Osteoblast (primary cell): ENCODE measurements at regions not wholly inside any gene's neighbourhood (a gene's known extent, or its start where the extent isn't known, plus 50 kb on each side); places are given as distances from the start of the nearest gene placed in this dataset.

ENCODE experiments used
- DNase-seq: peaks from one replicate; pipeline ENCODE4 v3.0.0; 2011; ENCODE audit warnings: low spot score, mixed read lengths; ENCODE audit not compliant: insufficient read length; ENCODE audit errors: missing footprints
- H2AFZ ChIP-seq: 2 replicates; pipeline ENCODE4 v1.6.0; 2011; ENCODE audit warnings: mild to moderate bottlenecking, low read length
- H3K27ac ChIP-seq: 2 replicates; pipeline ENCODE4 v1.5.1; 2011; ENCODE audit warnings: mild to moderate bottlenecking, low read depth, low read length, moderate library complexity
- H3K27me3 ChIP-seq: 2 replicates; pipeline ENCODE4 v1.6.0; 2012; ENCODE audit warnings: mild to moderate bottlenecking, control low read depth, inconsistent platforms, low read length, moderate library complexity; ENCODE audit not compliant: insufficient read depth
- H3K36me3 ChIP-seq: 2 replicates; pipeline ENCODE4 v1.5.1; 2011; ENCODE audit warnings: mild to moderate bottlenecking, low read length, control low read depth, moderate library complexity; ENCODE audit not compliant: insufficient read depth
- H3K4me1 ChIP-seq: 2 replicates; pipeline ENCODE4 v1.5.1; 2011; ENCODE audit warnings: mild to moderate bottlenecking, low read length, control low read depth, moderate library complexity; ENCODE audit not compliant: insufficient read depth
- H3K4me2 ChIP-seq: 2 replicates; pipeline ENCODE4 v1.6.0; 2011; ENCODE audit warnings: mild to moderate bottlenecking, low read length; ENCODE audit not compliant: insufficient read depth
- H3K4me3 ChIP-seq: fragments of 200-600 bp; sonication (generic); 3 replicates; pipeline ENCODE4 v1.5.1; 2012; ENCODE audit warnings: mild to moderate bottlenecking, low read length, inconsistent platforms; ENCODE audit not compliant: insufficient read depth
- H3K79me2 ChIP-seq: 2 replicates; pipeline ENCODE4 v1.6.0; 2012; ENCODE audit warnings: mild to moderate bottlenecking, low read length, control low read depth, inconsistent platforms; ENCODE audit not compliant: insufficient read depth
- H3K9me3 ChIP-seq: 2 replicates; pipeline ENCODE4 v1.5.1; 2011; ENCODE audit warnings: low read depth, low read length, control low read depth
- H4K20me1 ChIP-seq: 2 replicates; pipeline ENCODE4 v1.6.0; 2012; ENCODE audit warnings: mild to moderate bottlenecking, low read length, control low read depth; ENCODE audit not compliant: insufficient read depth
- TF ChIP-seq, protein P1 (sequence below): IDR thresholded peaks from 2 replicates; pipeline ENCODE4 v1.5.1; 2011; ENCODE audit warnings: mild to moderate bottlenecking, low read depth, low read length, moderate library complexity; ENCODE audit errors: extremely low read depth

DNA sequence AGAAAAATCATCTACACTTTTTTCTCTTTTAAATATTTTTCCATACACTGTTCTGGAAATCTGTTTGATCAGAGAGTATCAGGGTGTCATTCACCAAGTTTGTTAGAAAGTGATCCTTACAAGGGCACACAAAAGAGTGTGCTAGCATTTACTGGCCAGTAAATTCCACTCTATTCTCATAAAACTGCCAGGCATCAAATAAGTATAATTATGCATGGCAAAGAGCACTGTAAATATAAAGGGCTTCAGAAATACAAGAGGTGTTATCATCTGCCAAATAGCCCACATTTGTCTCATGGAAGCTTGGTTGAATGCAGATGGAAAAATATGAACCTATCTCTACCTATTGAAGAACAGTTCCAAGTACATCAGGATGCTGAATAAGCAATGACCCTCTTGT lies 847.3 kb upstream of the ACVR2A start:
- no peak overlapping the region for H3K4me2 ChIP-seq

DNA sequence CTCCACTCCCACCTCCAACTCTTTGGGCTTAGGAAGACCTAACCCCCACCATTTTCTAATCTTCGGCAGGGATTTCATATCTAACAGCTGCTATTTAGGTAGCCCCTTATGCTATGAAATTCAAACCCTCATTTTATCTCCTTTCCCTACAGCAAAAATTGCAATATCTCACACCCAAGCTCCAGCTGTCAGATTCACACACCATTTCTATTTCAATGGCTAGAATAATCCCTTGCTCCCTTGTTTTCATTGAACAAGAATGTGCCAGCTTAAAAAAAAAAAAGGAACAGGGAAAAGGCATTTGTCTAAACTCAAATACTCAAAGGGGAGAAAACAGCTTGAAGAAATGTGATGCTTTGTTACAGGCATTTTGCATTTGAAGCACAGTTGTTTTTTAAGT lies 850.6 kb upstream of the ACVR2A start:
- Histone ChIP-seq H3K4me1 (peaks cover 28% of the 10 kb centered on the region), H4K20me1 (no peaks in the 10 kb centered on the region), H3K27ac (no peak overlapping the region), H3K4me3 (no peak overlapping the region), H3K79me2 (no peaks in the 10 kb centered on the region), H3K9me3 (no peaks in the 10 kb centered on the region), H3K4me2 (no peak overlapping the region), H3K36me3 (no peaks in the 10 kb centered on the region), H2AFZ (no peak overlapping the region), H3K27me3 (no peaks in the 10 kb centered on the region)
- no peak for DNase-seq
- TF ChIP-seq, protein P1, sequence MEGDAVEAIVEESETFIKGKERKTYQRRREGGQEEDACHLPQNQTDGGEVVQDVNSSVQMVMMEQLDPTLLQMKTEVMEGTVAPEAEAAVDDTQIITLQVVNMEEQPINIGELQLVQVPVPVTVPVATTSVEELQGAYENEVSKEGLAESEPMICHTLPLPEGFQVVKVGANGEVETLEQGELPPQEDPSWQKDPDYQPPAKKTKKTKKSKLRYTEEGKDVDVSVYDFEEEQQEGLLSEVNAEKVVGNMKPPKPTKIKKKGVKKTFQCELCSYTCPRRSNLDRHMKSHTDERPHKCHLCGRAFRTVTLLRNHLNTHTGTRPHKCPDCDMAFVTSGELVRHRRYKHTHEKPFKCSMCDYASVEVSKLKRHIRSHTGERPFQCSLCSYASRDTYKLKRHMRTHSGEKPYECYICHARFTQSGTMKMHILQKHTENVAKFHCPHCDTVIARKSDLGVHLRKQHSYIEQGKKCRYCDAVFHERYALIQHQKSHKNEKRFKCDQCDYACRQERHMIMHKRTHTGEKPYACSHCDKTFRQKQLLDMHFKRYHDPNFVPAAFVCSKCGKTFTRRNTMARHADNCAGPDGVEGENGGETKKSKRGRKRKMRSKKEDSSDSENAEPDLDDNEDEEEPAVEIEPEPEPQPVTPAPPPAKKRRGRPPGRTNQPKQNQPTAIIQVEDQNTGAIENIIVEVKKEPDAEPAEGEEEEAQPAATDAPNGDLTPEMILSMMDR = no peak

More for the DNA sequence above, 847.3 kb upstream of the ACVR2A start:
- no peak for DNase-seq
- Histone ChIP-seq H3K4me3 (no peak overlapping the region), H2AFZ (no peak overlapping the region), H3K27ac (no peak overlapping the region), H4K20me1 (no peaks in the 10 kb centered on the region), H3K79me2 (no peaks in the 10 kb centered on the region), H3K4me1 (no peaks in the 10 kb centered on the region), H3K9me3 (no peaks in the 10 kb centered on the region), H3K36me3 (no peaks in the 10 kb centered on the region), H3K27me3 (no peaks in the 10 kb centered on the region)
- TF ChIP-seq, protein P1 = no peak

DNA sequence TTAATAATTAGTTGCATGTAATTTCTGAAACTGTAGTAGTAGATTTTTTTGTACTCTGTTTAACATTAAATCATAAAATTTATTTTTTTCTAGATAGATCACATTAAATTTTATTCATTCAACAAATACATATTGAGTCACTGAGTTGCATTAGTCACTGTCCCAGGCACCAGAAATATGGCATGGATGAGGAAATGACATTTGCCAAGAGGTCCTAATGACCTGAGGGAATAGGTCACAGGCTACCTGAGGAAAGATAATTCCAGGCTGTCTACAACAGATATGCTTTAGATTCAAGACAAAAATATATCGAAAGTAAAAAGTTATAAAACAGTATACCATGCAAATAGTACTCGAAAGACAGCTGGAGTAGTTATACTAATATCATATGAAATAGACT lies 852.4 kb upstream of the ACVR2A start:
- H3K36me3 ChIP-seq = no peaks in the 10 kb centered on the region
- H3K27ac ChIP-seq = no peak overlapping the region
- H3K4me3 ChIP-seq = no peak overlapping the region
- TF ChIP-seq, protein P1 = no peak
- H3K27me3 ChIP-seq = no peaks in the 10 kb centered on the region
- H3K79me2 ChIP-seq = no peaks in the 10 kb centered on the region
- H3K4me2 ChIP-seq = no peak overlapping the region
- peaks cover 29% of the 10 kb centered on the region for H3K4me1 ChIP-seq
- no peak for DNase-seq
- no peak overlapping the region for H2AFZ ChIP-seq
- H4K20me1 ChIP-seq = no peaks in the 10 kb centered on the region
- no peaks in the 10 kb centered on the region for H3K9me3 ChIP-seq

DNA sequence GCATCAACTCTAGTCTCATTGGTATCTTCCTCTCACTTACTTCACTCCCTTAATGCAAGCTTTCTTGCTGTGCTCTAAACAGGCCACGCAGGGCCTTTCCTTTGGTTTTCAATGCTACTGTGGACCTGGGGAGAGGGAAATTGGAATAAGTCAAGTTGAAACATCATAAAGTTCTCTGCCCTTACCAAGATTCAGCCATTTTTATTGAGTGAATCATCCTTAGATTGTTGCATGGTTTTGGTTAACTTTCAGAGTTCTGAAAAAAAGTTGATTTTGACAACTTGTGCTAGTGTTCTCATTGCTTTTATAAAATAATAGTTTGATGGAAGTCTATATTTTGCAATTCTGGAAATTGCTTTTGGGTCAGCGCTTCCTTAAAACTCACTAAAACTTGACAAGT lies 852.8 kb upstream of the ACVR2A start:
- Histone ChIP-seq H2AFZ (no peak overlapping the region), H3K4me3 (no peak overlapping the region), H3K36me3 (no peaks in the 10 kb centered on the region), H3K27me3 (no peaks in the 10 kb centered on the region), H4K20me1 (no peaks in the 10 kb centered on the region), H3K9me3 (no peaks in the 10 kb centered on the region), H3K4me1 (peaks cover 29% of the 10 kb centered on the region), H3K79me2 (no peaks in the 10 kb centered on the region), H3K27ac (no peak overlapping the region), H3K4me2 (no peak overlapping the region)
- DNase-seq = no peak
- TF ChIP-seq, protein P1 = no peak
